ENCODE measurements at regions not wholly inside any gene's neighbourhood (a gene's known extent, or its start where the extent isn't known, plus 50 kb on each side); places are given as distances from the start of the nearest gene placed in this dataset.

DNA sequence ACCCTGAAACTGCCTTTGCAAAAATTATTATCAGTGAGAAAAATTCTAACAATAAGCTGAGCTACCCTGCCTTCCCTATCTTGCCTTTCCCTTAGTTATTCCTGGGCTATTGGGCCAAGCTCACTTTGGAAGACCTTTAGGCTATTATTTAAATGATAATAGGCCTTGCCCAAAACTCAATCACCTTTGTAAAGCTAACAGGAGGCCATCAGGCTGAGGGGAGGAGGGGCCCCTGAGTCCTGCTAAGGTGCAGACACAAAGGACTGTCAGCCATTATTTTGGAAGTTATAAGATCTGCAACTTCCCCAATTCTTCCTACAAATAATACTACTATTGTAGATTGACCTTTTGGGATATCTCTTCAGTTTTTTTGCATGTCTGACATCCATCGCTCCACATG lies 278.8 kb upstream of the DIAPH2 start:
- Histone ChIP-seq H3K27me3 (ENCODE audit: control insufficient read depth, insufficient read depth, low read length) (no peaks in the 10 kb centered on the region), H3K4me3 (ENCODE audit: low read depth, low read length) (no peak overlapping the region), H3K36me3 (ENCODE audit: control insufficient read depth, insufficient read depth, low read length) (no peaks in the 10 kb centered on the region)
- ChIA-PET POLR2A (no interaction called here), CTCF (no interaction called here)
- TF ChIP-seq, protein P1, sequence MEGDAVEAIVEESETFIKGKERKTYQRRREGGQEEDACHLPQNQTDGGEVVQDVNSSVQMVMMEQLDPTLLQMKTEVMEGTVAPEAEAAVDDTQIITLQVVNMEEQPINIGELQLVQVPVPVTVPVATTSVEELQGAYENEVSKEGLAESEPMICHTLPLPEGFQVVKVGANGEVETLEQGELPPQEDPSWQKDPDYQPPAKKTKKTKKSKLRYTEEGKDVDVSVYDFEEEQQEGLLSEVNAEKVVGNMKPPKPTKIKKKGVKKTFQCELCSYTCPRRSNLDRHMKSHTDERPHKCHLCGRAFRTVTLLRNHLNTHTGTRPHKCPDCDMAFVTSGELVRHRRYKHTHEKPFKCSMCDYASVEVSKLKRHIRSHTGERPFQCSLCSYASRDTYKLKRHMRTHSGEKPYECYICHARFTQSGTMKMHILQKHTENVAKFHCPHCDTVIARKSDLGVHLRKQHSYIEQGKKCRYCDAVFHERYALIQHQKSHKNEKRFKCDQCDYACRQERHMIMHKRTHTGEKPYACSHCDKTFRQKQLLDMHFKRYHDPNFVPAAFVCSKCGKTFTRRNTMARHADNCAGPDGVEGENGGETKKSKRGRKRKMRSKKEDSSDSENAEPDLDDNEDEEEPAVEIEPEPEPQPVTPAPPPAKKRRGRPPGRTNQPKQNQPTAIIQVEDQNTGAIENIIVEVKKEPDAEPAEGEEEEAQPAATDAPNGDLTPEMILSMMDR (IDR thresholded peaks at IDR 0.05; ENCODE audit: insufficient read depth, low read depth, low read length), result no peak
- no peak for DNase-seq (ENCODE audit: low read depth)

DNA sequence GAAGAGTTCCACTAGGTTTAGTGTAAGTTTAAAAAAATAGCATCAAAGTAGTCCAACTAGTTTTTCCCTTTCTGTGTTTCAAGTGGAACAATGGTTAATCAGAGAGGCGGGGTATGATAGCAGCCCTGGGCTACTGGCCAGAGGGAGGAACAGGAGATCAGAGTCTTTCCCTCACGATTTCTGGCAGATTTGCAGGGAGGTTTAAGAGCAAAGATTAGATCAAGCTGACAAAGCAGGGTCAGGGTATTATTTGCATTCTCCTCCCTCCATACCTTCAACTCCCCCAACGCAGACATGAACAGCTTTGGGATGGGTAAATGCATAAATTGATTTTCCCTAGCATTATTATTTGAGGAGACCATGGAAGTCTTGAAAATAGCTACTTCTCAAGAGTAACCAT lies 277.6 kb upstream of the DIAPH2 start:
- no peaks in the 10 kb centered on the region for H3K36me3 ChIP-seq (ENCODE audit: control insufficient read depth, insufficient read depth, low read length)
- no peak for DNase-seq (ENCODE audit: low read depth)
- ChIA-PET CTCF (no interaction called here), POLR2A (no interaction called here)
- no peak overlapping the region for H3K4me3 ChIP-seq (ENCODE audit: low read depth, low read length)
- H3K27me3 ChIP-seq (ENCODE audit: control insufficient read depth, insufficient read depth, low read length), result no peaks in the 10 kb centered on the region
- TF ChIP-seq, protein P1 (IDR thresholded peaks at IDR 0.05; ENCODE audit: insufficient read depth, low read depth, low read length), result no peak

DNA sequence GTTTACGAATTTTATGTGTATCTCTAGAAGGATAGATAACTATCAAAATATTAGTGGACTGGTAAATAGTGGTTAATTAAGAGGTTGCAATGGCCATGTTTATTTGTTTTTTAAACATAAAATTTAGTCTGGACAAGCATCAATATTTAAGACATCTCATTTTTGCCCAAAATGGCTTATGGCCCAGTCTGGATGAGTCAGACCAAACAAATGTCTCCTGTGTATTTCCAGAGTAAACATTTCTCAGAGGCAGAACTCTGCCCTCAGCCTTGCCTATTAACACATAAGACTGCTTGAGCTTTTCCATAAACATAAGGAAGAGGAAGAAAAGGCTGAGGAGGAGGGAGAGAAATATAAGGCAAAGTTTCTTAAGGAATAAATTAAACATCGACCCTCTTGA lies 277.1 kb upstream of the DIAPH2 start:
- CTCF ChIA-PET, result no interaction called here

DNA sequence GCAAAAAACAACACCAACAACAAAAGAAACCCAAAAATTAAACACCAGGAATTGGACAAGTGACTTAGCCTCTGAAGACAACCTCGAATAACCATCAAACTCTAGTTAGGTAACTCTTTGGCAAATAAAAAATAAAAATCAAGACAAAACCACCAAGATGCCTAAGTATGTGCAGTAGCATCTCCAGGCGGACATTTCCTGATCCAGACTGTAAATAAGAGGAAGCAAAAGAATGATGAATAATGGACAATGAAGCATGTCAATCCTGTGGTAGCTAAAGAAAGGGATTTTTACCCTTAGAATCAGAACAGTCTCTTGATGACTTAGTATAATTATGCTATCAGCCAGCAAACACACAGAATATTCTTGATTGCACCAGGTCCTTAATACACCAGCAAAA lies 276.7 kb upstream of the DIAPH2 start:
- no peak for DNase-seq (ENCODE audit: low read depth)
- CTCF ChIA-PET, result no interaction called here

More for the DNA sequence above, 277.1 kb upstream of the DIAPH2 start:
- TF ChIP-seq, protein P1 (IDR thresholded peaks at IDR 0.05; ENCODE audit: insufficient read depth, low read depth, low read length), result no peak
- H3K27me3 ChIP-seq (ENCODE audit: control insufficient read depth, insufficient read depth, low read length), result no peaks in the 10 kb centered on the region
- no peaks in the 10 kb centered on the region for H3K36me3 ChIP-seq (ENCODE audit: control insufficient read depth, insufficient read depth, low read length)
- POLR2A ChIA-PET, result no interaction called here
- DNase-seq (ENCODE audit: low read depth), result peak; percentile 35
- H3K4me3 ChIP-seq (ENCODE audit: low read depth, low read length), result no peak overlapping the region

DNA sequence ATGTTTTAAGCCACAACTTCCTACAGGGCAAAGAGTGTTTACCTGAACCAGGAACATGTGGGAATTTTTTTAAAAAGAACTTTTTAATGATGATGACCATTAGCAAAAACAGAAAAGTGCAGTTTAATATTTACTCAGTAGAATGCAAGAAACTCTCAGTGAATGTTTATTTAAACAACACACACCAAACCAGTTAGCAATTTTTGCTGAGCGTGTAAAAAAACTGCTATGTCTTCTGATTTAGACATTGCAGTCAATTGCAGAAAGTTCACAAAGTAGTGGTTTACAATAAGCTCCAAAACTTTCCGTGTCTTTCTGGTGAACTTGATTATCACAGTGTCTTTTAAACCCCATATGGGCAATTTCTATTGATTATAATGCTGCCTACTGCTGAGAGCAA lies 273.7 kb upstream of the DIAPH2 start:
- CTCF ChIA-PET, result no interaction called here
- POLR2A ChIA-PET, result no interaction called here
- no peak for DNase-seq (ENCODE audit: low read depth)
- Histone ChIP-seq H3K4me3 (ENCODE audit: low read depth, low read length) (no peak overlapping the region), H3K36me3 (ENCODE audit: control insufficient read depth, insufficient read depth, low read length) (no peaks in the 10 kb centered on the region), H3K27me3 (ENCODE audit: control insufficient read depth, insufficient read depth, low read length) (no peaks in the 10 kb centered on the region)
- TF ChIP-seq, protein P1 (IDR thresholded peaks at IDR 0.05; ENCODE audit: insufficient read depth, low read depth, low read length), result no peak

More for the DNA sequence above, 276.7 kb upstream of the DIAPH2 start:
- POLR2A ChIA-PET, result no interaction called here
- H3K4me3 ChIP-seq (ENCODE audit: low read depth, low read length), result no peak overlapping the region
- no peaks in the 10 kb centered on the region for H3K27me3 ChIP-seq (ENCODE audit: control insufficient read depth, insufficient read depth, low read length)
- TF ChIP-seq, protein P1 (IDR thresholded peaks at IDR 0.05; ENCODE audit: insufficient read depth, low read depth, low read length), result no peak
- no peaks in the 10 kb centered on the region for H3K36me3 ChIP-seq (ENCODE audit: control insufficient read depth, insufficient read depth, low read length)
